Left ventricle myocardium inferior (tissue), 1 donor: ENCODE measurements at regions not wholly inside any gene's neighbourhood (a gene's known extent, or its start where the extent isn't known, plus 50 kb on each side); places are given as distances from the start of the nearest gene placed in this dataset.
A peak's percentile ranks its signal among the peaks of the same experiment; 100 is the strongest.

Source experiments
- DNase-seq: peaks from one replicate; pipeline ENCODE4 v3.0.0-alpha.2; 2020
- H3K27ac ChIP-seq: fragments of 200-600 bp; replicated peaks from 2 replicates; pipeline ENCODE4 v1.8.0; 2021
- H3K27me3 ChIP-seq: fragments of 200-600 bp; 2 replicates; pipeline ENCODE4 v1.8.0; 2021; ENCODE audit warnings: low read depth
- H3K36me3 ChIP-seq: fragments of 200-600 bp; 2 replicates; pipeline ENCODE4 v1.8.0; 2021
- H3K4me1 ChIP-seq: fragments of 200-600 bp; 2 replicates; pipeline ENCODE4 v1.8.0; 2021
- H3K4me3 ChIP-seq: fragments of 200-600 bp; 2 replicates; pipeline ENCODE4 v1.8.0; 2021; ENCODE audit warnings: mild to moderate bottlenecking, moderate library complexity
- H3K9me3 ChIP-seq: fragments of 200-600 bp; replicated peaks from 2 replicates; pipeline ENCODE4 v1.8.0; 2021
- intact Hi-C: fragments of 100-400 bp; cut with micrococcal nuclease; formaldehyde crosslinking; loops from one replicate; pipeline ENCODE4 v1.11.0; 2022
- TF ChIP-seq, protein P1 (sequence below): fragments of 200-600 bp; IDR thresholded peaks from 2 replicates; pipeline ENCODE4 v1.8.0; 2021; ENCODE audit warnings: antibody characterized with exemption, mild to moderate bottlenecking, borderline replicate concordance
- donor health status: DM: no; HTN: yes; CAD: no; lungs with severe emphysema.

DNA sequence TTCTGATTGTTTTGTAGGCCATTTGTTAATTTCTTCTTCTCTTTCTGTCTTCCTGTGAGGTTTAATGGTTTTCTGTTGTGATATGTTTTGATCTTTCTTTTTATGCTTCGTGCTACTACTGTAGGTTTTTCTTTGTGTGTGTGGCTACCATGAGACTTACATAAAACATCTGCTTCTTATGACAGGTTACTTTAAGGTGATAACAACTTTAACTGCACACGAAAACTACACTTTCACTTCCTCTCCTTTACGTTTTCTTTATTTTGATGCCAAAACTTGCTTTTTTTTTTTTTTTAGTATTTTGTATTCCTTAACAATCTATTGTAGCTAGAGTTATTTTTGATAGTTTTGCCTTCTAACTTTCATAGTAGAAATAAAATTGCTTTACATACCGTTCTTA lies 691.3 kb downstream of the TSN start:
- no peaks in the 10 kb centered on the region for H3K27me3 ChIP-seq
- H3K9me3 ChIP-seq: peaks cover 32% of the 10 kb centered on the region
- no peaks in the 10 kb centered on the region for H3K4me1 ChIP-seq
- no peaks in the 10 kb centered on the region for H3K36me3 ChIP-seq
- H3K4me3 ChIP-seq: no peak overlapping the region
- H3K27ac ChIP-seq: no peak overlapping the region
- intact Hi-C loops: no loop called here
- TF ChIP-seq, protein P1, sequence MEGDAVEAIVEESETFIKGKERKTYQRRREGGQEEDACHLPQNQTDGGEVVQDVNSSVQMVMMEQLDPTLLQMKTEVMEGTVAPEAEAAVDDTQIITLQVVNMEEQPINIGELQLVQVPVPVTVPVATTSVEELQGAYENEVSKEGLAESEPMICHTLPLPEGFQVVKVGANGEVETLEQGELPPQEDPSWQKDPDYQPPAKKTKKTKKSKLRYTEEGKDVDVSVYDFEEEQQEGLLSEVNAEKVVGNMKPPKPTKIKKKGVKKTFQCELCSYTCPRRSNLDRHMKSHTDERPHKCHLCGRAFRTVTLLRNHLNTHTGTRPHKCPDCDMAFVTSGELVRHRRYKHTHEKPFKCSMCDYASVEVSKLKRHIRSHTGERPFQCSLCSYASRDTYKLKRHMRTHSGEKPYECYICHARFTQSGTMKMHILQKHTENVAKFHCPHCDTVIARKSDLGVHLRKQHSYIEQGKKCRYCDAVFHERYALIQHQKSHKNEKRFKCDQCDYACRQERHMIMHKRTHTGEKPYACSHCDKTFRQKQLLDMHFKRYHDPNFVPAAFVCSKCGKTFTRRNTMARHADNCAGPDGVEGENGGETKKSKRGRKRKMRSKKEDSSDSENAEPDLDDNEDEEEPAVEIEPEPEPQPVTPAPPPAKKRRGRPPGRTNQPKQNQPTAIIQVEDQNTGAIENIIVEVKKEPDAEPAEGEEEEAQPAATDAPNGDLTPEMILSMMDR: no peak
- DNase-seq: no peak

DNA sequence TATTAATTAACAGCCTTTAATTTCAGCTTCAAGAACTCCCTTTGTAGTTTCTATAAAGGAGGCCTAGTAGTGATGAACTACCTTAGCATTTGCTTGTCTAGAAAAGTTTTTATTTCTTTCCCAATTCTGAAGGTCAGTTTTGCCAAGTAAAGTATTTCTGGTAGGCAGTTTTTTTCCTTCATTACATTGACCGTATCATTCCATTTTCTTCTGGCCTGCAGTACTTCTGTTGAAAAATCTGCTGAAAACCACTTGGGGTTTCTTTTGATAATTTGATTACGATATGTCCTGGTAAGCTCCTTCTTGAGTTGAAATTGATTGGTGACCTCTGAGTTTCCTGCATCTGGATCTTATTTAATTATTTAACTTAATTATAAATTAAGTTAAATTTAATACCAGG lies 691.8 kb downstream of the TSN start:
- Histone ChIP-seq H3K27me3 (no peaks in the 10 kb centered on the region), H3K36me3 (no peaks in the 10 kb centered on the region), H3K9me3 (peaks cover 35% of the 10 kb centered on the region), H3K27ac (no peak overlapping the region), H3K4me3 (no peak overlapping the region), H3K4me1 (no peaks in the 10 kb centered on the region)
- DNase-seq: no peak
- intact Hi-C loops: no loop called here
- TF ChIP-seq, protein P1: no peak

DNA sequence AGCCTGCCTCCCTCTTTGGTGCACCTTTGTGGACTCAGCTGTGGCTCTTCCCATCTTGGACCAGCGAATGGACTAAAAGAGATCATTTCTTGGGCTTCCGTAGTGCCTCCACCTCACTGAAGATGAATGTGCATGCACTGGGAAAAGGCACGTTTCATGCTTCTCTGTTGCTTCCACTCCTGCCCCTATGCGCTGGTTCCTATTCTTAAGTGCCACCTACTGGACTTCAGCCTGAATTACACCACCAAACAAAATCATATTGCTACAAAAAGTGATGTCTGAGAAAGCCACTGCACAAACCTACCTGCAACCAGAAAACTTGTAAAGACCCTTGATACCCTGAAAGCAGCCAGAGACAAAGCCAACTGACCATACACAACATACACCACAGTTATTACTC lies 695.6 kb downstream of the TSN start:
- H3K27ac ChIP-seq: no peak overlapping the region
- H3K4me1 ChIP-seq: no peaks in the 10 kb centered on the region
- H3K9me3 ChIP-seq: peaks cover 61% of the 10 kb centered on the region
- DNase-seq: no peak
- no peak overlapping the region for H3K4me3 ChIP-seq
- TF ChIP-seq, protein P1: peak; percentile 35
- intact Hi-C loops: no loop called here
- H3K36me3 ChIP-seq: no peaks in the 10 kb centered on the region
- no peaks in the 10 kb centered on the region for H3K27me3 ChIP-seq

DNA sequence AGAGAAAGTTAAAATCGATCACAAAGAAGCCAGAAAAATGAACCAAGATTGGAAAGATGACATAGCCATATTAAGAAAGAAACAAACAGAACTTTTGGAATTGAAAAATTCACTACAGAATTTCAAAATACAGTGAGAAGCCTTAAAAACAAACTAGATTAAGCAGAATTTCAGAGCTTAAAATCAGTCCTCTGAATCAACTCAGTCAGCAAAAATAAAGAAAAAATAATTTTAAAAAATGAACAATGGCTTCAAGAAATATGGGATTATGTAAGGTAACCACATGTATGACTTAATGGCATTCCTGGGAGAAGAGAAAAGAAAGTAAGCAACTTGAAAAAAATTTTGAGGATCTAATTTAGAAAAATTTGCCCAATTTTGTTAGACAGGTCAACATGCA lies 696.2 kb downstream of the TSN start:
- H3K36me3 ChIP-seq: no peaks in the 10 kb centered on the region
- no peak overlapping the region for H3K27ac ChIP-seq
- H3K4me1 ChIP-seq: no peaks in the 10 kb centered on the region
- H3K27me3 ChIP-seq: no peaks in the 10 kb centered on the region
- intact Hi-C loops: no loop called here
- H3K9me3 ChIP-seq: peaks cover 61% of the 10 kb centered on the region
- no peak overlapping the region for H3K4me3 ChIP-seq
- TF ChIP-seq, protein P1: no peak
- no peak for DNase-seq

DNA sequence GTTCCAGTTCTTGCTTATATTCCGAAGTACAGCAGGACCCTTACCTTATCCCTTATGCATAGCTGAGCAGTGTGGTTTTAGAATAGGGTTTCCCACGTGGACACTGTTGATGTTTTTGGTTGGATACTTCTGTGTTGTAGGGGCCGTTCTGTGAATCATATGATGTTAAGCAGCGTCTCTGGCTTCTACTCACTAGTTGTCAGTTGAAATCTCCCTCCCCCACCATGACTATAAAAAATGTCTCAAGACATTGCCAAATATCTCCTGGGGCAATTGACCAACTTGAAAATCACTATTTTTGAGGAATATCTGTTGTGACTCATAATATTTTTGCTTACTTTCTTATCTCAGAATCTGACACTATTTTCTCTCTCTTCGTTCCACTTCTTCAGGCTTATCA lies 713.7 kb downstream of the TSN start:
- H3K27me3 ChIP-seq: no peaks in the 10 kb centered on the region
- TF ChIP-seq, protein P1: no peak
- intact Hi-C loops: no loop called here
- peaks cover 10% of the 10 kb centered on the region for H3K9me3 ChIP-seq
- no peak overlapping the region for H3K27ac ChIP-seq
- no peak overlapping the region for H3K4me3 ChIP-seq
- no peak for DNase-seq
- H3K36me3 ChIP-seq: no peaks in the 10 kb centered on the region
- no peaks in the 10 kb centered on the region for H3K4me1 ChIP-seq

DNA sequence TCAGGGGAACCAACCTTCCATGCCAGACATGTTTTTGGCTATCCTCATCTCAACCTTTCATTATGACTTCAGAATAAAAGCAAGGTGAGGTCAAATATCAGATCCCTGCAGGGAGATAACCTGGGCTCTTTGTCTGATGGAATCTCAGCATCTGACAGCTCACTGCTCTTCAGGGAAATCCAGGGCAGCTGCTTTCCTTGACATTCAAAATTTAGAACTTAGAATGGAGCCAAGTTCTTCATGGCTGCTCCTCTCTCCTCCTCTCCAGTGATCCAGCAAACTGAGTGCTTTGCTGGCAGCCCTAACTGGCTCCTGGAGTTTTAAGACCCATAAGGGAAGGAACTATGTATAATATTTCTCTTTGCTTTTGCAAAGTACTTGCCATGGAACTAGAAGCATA lies 716.3 kb downstream of the TSN start:
- H3K36me3 ChIP-seq: no peaks in the 10 kb centered on the region
- no peaks in the 10 kb centered on the region for H3K27me3 ChIP-seq
- intact Hi-C loops: no loop called here
- no peak overlapping the region for H3K27ac ChIP-seq
- H3K4me1 ChIP-seq: no peaks in the 10 kb centered on the region
- no peak overlapping the region for H3K4me3 ChIP-seq
- DNase-seq: no peak
- TF ChIP-seq, protein P1: no peak
- H3K9me3 ChIP-seq: no peaks in the 10 kb centered on the region
